HepG2 (cell line): ENCODE measurements at regions not wholly inside any gene's neighbourhood (a gene's known extent, or its start where the extent isn't known, plus 50 kb on each side); places are given as distances from the start of the nearest gene placed in this dataset.

Source experiments
- ATAC-seq: fragments of 200-7000 bp; cut with Tn5 transposase; 3 replicates; pipeline ENCODE4 v1.9.1; 2020; ENCODE audit warnings: mild to moderate bottlenecking, moderate library complexity
- BruUV-seq: library from RNA; stranded (reverse); fragments of 400-500 nt; replicated peaks from 2 replicates; lab custom pipeline; 2021; lab: Mats Ljungman, UMichigan
- CTCF ChIA-PET: fragments of 300-600 bp; formaldehyde crosslinking; extraction: SDS; loops from one replicate; lab custom pipeline; 2021; ENCODE audit warnings: low total read pairs, inconsistent platforms, low intra/inter-chr PET ratio; lab: Yijun Ruan, JAX
- POLR2A ChIA-PET: fragments of 350-600 bp; sonication (Branson Sonifier 250); formaldehyde crosslinking; loops from one replicate; lab custom pipeline; 2020; ENCODE audit warnings: antibody characterized with exemption, inconsistent platforms; lab: Yijun Ruan, JAX
- DNase-seq: peaks from one replicate; pipeline ENCODE4 v3.0.0-alpha.2; 2015; ENCODE audit warnings: low spot score
- FAIRE-seq: peaks from 3 replicates; lab custom pipeline; 2011; peaks lifted over from hg19 to GRCh38; lab: Jason Lieb, UNC
- H2AFZ ChIP-seq: one replicate; pipeline ENCODE4 v1.6.1; 2011; ENCODE audit warnings: low read length, inconsistent platforms
- H3K27ac ChIP-seq: fragments of 300-600 bp; 3 replicates; pipeline ENCODE4 v1.8.0; 2011; ENCODE audit warnings: mixed run types, mild to moderate bottlenecking, mixed read lengths, low read length, inconsistent platforms; ENCODE audit not compliant: insufficient read depth; ENCODE audit errors: extremely low read length
- H3K27me3 ChIP-seq, 2 experiments: fragments of 200-600 bp in 1 of 2; 2 replicates in 1 of 2; 3 replicates in 1 of 2; pipeline versions ENCODE4 v1.6.0 to v1.8.0; 2011; ENCODE audit warnings: low read length in 2 of 2, mild to moderate bottlenecking in 2 of 2, moderate library complexity in 2 of 2, inconsistent platforms in 1 of 2; ENCODE audit not compliant: insufficient read depth in 2 of 2, control insufficient read depth in 1 of 2
- H3K36me3 ChIP-seq, 2 experiments: fragments of 200-600 bp in 1 of 2; replicated peaks in 1 of 2; 2 replicates in 1 of 2; 3 replicates in 1 of 2; pipeline versions ENCODE4 v1.5.1 to v1.8.0; 2011; ENCODE audit warnings: low read length in 2 of 2, inconsistent platforms in 1 of 2; ENCODE audit not compliant: insufficient read depth in 2 of 2, control insufficient read depth in 1 of 2
- H3K4me1 ChIP-seq: 2 replicates; pipeline ENCODE4 v1.5.1; 2012; ENCODE audit warnings: low read length, inconsistent platforms; ENCODE audit not compliant: insufficient read depth
- H3K4me2 ChIP-seq: 2 replicates; pipeline ENCODE4 v1.6.0; 2011; ENCODE audit warnings: low read depth, low read length, inconsistent platforms
- H3K4me3 ChIP-seq, 3 experiments: fragments of 200-600 bp in 1 of 3; sonication (generic), shearing (Covaris generic) in 1 of 3; replicated peaks in 1 of 3; 2 replicates each; pipeline ENCODE4 v1.5.1; 2011 to 2016; ENCODE audit warnings: low read length in 3 of 3, inconsistent platforms in 2 of 3, low read depth in 2 of 3, mild to moderate bottlenecking in 2 of 3, control low read depth in 1 of 3, mixed read lengths in 1 of 3; ENCODE audit not compliant: insufficient read depth in 1 of 3
- H3K79me2 ChIP-seq: one replicate; pipeline ENCODE4 v1.6.1; 2011; ENCODE audit warnings: low read length, inconsistent platforms; ENCODE audit not compliant: insufficient read depth
- H3K9ac ChIP-seq: 2 replicates; pipeline ENCODE4 v1.6.0; 2011; ENCODE audit warnings: mild to moderate bottlenecking, low read depth, low read length, inconsistent platforms; ENCODE audit not compliant: insufficient read depth
- H3K9me3 ChIP-seq: 2 replicates; pipeline ENCODE4 v1.5.1; 2012; ENCODE audit warnings: mild to moderate bottlenecking, low read length
- H4K20me1 ChIP-seq: 2 replicates; pipeline ENCODE4 v1.6.0; 2011; ENCODE audit warnings: inconsistent platforms, mild to moderate bottlenecking, low read length, moderate library complexity; ENCODE audit not compliant: insufficient read depth
- ETS1 ChIP-seq: sonication (generic); formaldehyde crosslinking; IDR thresholded peaks from 2 replicates; pipeline ENCODE4 v1.4.0; 2020; ENCODE audit warnings: missing genetic modification reagents
- HNF4A ChIP-seq: sonication (generic); formaldehyde crosslinking; IDR thresholded peaks from 2 replicates; pipeline ENCODE4 v1.4.0; 2020; ENCODE audit warnings: missing genetic modification reagents
- HNF4G ChIP-seq, 2 experiments: sonication (generic) in 1 of 2; formaldehyde crosslinking in 1 of 2; IDR thresholded peaks; 2 replicates each; pipeline versions ENCODE4 v1.4.0 to v1.6.1; 2011 to 2020; ENCODE audit warnings: borderline replicate concordance in 2 of 2, low read depth in 2 of 2, mild to moderate bottlenecking in 2 of 2, low read length in 1 of 2, missing genetic modification reagents in 1 of 2, moderate library complexity in 1 of 2
- MLXIP ChIP-seq: sonication (generic); formaldehyde crosslinking; IDR thresholded peaks from 2 replicates; pipeline ENCODE4 v1.9.0; 2021; ENCODE audit warnings: missing genetic modification reagents, borderline replicate concordance
- MTA1 ChIP-seq: sonication (generic); formaldehyde crosslinking; IDR thresholded peaks from 2 replicates; pipeline ENCODE4 v1.4.0; 2020; ENCODE audit warnings: missing genetic modification reagents, mild to moderate bottlenecking, borderline replicate concordance
- NCOA2 ChIP-seq: sonication (generic); formaldehyde crosslinking; IDR thresholded peaks from 2 replicates; pipeline ENCODE4 v1.8.0; 2022; ENCODE audit warnings: inconsistent platforms
- PREB ChIP-seq: sonication (generic); formaldehyde crosslinking; IDR thresholded peaks from 2 replicates; pipeline ENCODE4 v1.4.0; 2020; ENCODE audit warnings: missing genetic modification reagents
- ZNF101 ChIP-seq: sonication (generic); formaldehyde crosslinking; IDR thresholded peaks from 2 replicates; pipeline ENCODE4 v1.4.0; 2020; ENCODE audit warnings: mild to moderate bottlenecking, low read depth, missing genetic modification reagents, borderline replicate concordance
- ZNF275 ChIP-seq: sonication (generic); formaldehyde crosslinking; IDR thresholded peaks from 2 replicates; pipeline ENCODE4 v1.8.0; 2022; ENCODE audit warnings: missing genetic modification reagents, mild to moderate bottlenecking, inconsistent platforms, borderline replicate concordance
- ZNF557 ChIP-seq: sonication (generic); formaldehyde crosslinking; IDR thresholded peaks from 2 replicates; pipeline ENCODE4 v1.4.0; 2020; ENCODE audit warnings: missing genetic modification reagents
- ZNF567 ChIP-seq: sonication (generic); formaldehyde crosslinking; IDR thresholded peaks from 2 replicates; pipeline ENCODE4 v1.8.1; 2023; ENCODE audit warnings: mild to moderate bottlenecking, missing genetic modification reagents, borderline replicate concordance
- ZNF574 ChIP-seq: sonication (generic); formaldehyde crosslinking; IDR thresholded peaks from 2 replicates; pipeline ENCODE4 v1.4.0; 2020; ENCODE audit warnings: missing genetic modification reagents
- ZNF607 ChIP-seq: sonication (generic); formaldehyde crosslinking; IDR thresholded peaks from 2 replicates; pipeline ENCODE4 v1.5.1; 2020; ENCODE audit warnings: missing genetic modification reagents, mild to moderate bottlenecking, borderline replicate concordance
- ZNF703 ChIP-seq: sonication (generic); formaldehyde crosslinking; IDR thresholded peaks from 2 replicates; pipeline ENCODE4 v1.5.1; 2020; ENCODE audit warnings: missing genetic modification reagents, mild to moderate bottlenecking, moderate library complexity, borderline replicate concordance
- ZSCAN25 ChIP-seq: sonication (generic); formaldehyde crosslinking; IDR thresholded peaks from 2 replicates; pipeline ENCODE4 v1.8.0; 2022; ENCODE audit warnings: mild to moderate bottlenecking, missing genetic modification reagents
- WGBS: methylation state at CpG from one replicate; pipeline ENCODE4 v1.1.6; 2017; ENCODE audit warnings: low lambda C conversion rate; 5-methylcytosine and 5-hydroxymethylcytosine counted together
- in situ Hi-C: cut with HindIII; loops from 2 replicates; pipeline ENCODE4 v1.10.0; 2017; ENCODE audit warnings: low pct_unique_long_range_greater_than_20kb; ENCODE audit not compliant: extremely low pct_ligation_motif_present
- intact Hi-C: fragments of 100-400 bp; cut with micrococcal nuclease; formaldehyde crosslinking; loops from one replicate; pipeline ENCODE4 v1.10.0; 2022; ENCODE audit not compliant: unreplicated experiment

- no peak overlapping the region for H3K4me3 ChIP-seq
- intact Hi-C loops, result no loop called here
- H3K79me2 ChIP-seq, result no peaks in the 10 kb centered on the region
- no TSS peak for BruUV-seq
- H4K20me1 ChIP-seq, result no peaks in the 10 kb centered on the region
- H3K27ac ChIP-seq, result no peak overlapping the region
- no peak overlapping the region for H2AFZ ChIP-seq
- POLR2A ChIA-PET, result no interaction called here
- DNase-seq, result no peak
- H3K4me1 ChIP-seq, result no peaks in the 10 kb centered on the region
- FAIRE-seq, result no peak
- H3K4me2 ChIP-seq, result no peak overlapping the region
- in situ Hi-C loops, result no loop called here
- H3K9me3 ChIP-seq, result no peaks in the 10 kb centered on the region
- no peak overlapping the region for H3K9ac ChIP-seq
- CTCF ChIA-PET, result no interaction called here
- no peaks in the 10 kb centered on the region for H3K36me3 ChIP-seq
- 7% methylated on average over 6 of the region's 8 CpGs for WGBS
- ATAC-seq, result no peak
- peaks cover 0 to 7% of the 10 kb centered on the region in 2 experiments; a peak in 3 of 5 replicates for H3K27me3 ChIP-seq
- TF ChIP-seq HNF4A (CRISPR knock-in tag) (no peak), NCOA2 (CRISPR knock-in tag) (no peak), ZNF567 (CRISPR knock-in tag) (no peak), PREB (CRISPR knock-in tag) (no peak), ZNF101 (CRISPR knock-in tag) (no peak), ZNF275 (CRISPR knock-in tag) (no peak), ZNF557 (CRISPR knock-in tag) (no peak), ETS1 (CRISPR knock-in tag) (no peak), MLXIP (CRISPR knock-in tag) (no peak), HNF4G (IDR thresholded peaks at IDR 0.05; ENCODE audit: borderline replicate concordance, low read depth, low read length) (no peak), HNF4G (CRISPR knock-in tag; IDR thresholded peaks at IDR 0.05; ENCODE audit: borderline replicate concordance, low read depth) (no peak), ZNF607 (CRISPR knock-in tag) (no peak), MTA1 (CRISPR knock-in tag) (no peak), ZNF574 (CRISPR knock-in tag) (no peak), ZSCAN25 (CRISPR knock-in tag) (no peak), ZNF703 (no peak)
Observed at GRCh38 chr19:5392486-5392885, 51.9 kb upstream of the PTPRS start.
